HepG2 (cell line): ENCODE measurements at regions not wholly inside any gene's neighbourhood (a gene's known extent, or its start where the extent isn't known, plus 50 kb on each side); places are given as distances from the start of the nearest gene placed in this dataset.

Source experiments
- FOXO4 ChIP-seq: sonication (generic); formaldehyde crosslinking; conservative IDR thresholded peaks from 2 replicates; pipeline ENCODE4 v1.8.1; 2023; ENCODE audit warnings: missing genetic modification reagents
- NPAS2 ChIP-seq: sonication (generic); formaldehyde crosslinking; IDR thresholded peaks from 2 replicates; pipeline ENCODE4 v1.8.0; 2022; ENCODE audit warnings: mild to moderate bottlenecking, missing genetic modification reagents, borderline replicate concordance
- RAD21 ChIP-seq: fragments of 450-650 bp; formaldehyde crosslinking; IDR thresholded peaks from 2 replicates; pipeline ENCODE4 v1.5.0; 2020; ENCODE audit warnings: mild to moderate bottlenecking
- TAF15 ChIP-seq: fragments of 200-400 bp; formaldehyde crosslinking; IDR thresholded peaks from one replicate; pipeline ENCODE4 v1.6.1; 2018; ENCODE audit warnings: mild to moderate bottlenecking, low read depth, low read length; ENCODE audit not compliant: poor library complexity, severe bottlenecking
- ZNF430 ChIP-seq: sonication (generic); formaldehyde crosslinking; IDR thresholded peaks from 2 replicates; pipeline ENCODE4 v1.9.0; 2021; ENCODE audit warnings: mild to moderate bottlenecking, missing genetic modification reagents

GRCh38 chr4:14596904-14597303 lies 405.4 kb upstream of the CPEB2 start:
- no peak for TF ChIP-seq NPAS2 (CRISPR knock-in tag)
- no peak for TF ChIP-seq RAD21 (CRISPR knock-in tag)
- no peak for TF ChIP-seq TAF15
- no peak for TF ChIP-seq FOXO4 (CRISPR knock-in tag)
- TF ChIP-seq ZNF430: no peak
